Epithelial cell of esophagus (primary cell): ENCODE measurements at regions not wholly inside any gene's neighbourhood (a gene's known extent, or its start where the extent isn't known, plus 50 kb on each side); places are given as distances from the start of the nearest gene placed in this dataset.

Experiments
- DNase-seq: peaks from one replicate; pipeline ENCODE4 v3.0.0; 2010; ENCODE audit warnings: low read depth
- H3K4me3 ChIP-seq: 2 replicates; pipeline ENCODE4 v1.5.1; 2011; ENCODE audit warnings: mild to moderate bottlenecking, low read length, control low read depth
- CTCF ChIP-seq: IDR thresholded peaks from 2 replicates; pipeline ENCODE4 v1.5.1; 2011; ENCODE audit warnings: low read depth, mild to moderate bottlenecking, low read length, control low read depth, inconsistent platforms; ENCODE audit not compliant: insufficient read depth; ENCODE audit errors: missing control alignments

GRCh38 chr2:60148716-60149115, 404.7 kb downstream of the BCL11A start:
- TF ChIP-seq CTCF, result no peak
- H3K4me3 ChIP-seq, result no peak overlapping the region
- no peak for DNase-seq

- TF ChIP-seq CTCF, result no peak
- peak; percentile 74 for DNase-seq
- H3K4me3 ChIP-seq, result no peak overlapping the region
These were observed 413.3 kb downstream of the BCL11A start for GRCh38 chr2:60140185-60140584.

- H3K4me3 ChIP-seq, result no peak overlapping the region
- TF ChIP-seq CTCF, result no peak
- DNase-seq, result no peak
These were observed 416.5 kb downstream of the BCL11A start for GRCh38 chr2:60136913-60137312.

- no peak for DNase-seq
- TF ChIP-seq CTCF, result no peak
These were observed 426.3 kb downstream of the BCL11A start for GRCh38 chr2:60127191-60127590.

GRCh38 chr2:60125611-60126426, 427.6 kb downstream of the BCL11A start:
- DNase-seq, result no peak
- H3K4me3 ChIP-seq, result no peak overlapping the region
- no peak for TF ChIP-seq CTCF

More at GRCh38 chr2:60127191-60127590, 426.3 kb downstream of the BCL11A start:
- no peak overlapping the region for H3K4me3 ChIP-seq

GRCh38 chr2:60119778-60120177, 433.7 kb downstream of the BCL11A start:
- no peak overlapping the region for H3K4me3 ChIP-seq
- DNase-seq, result peak; percentile 15
- peak; percentile 28 for TF ChIP-seq CTCF

GRCh38 chr2:60118917-60119316, 434.5 kb downstream of the BCL11A start:
- no peak for DNase-seq
- H3K4me3 ChIP-seq, result no peak overlapping the region
- TF ChIP-seq CTCF, result no peak
